ENCODE measurements at regions not wholly inside any gene's neighbourhood (a gene's known extent, or its start where the extent isn't known, plus 50 kb on each side); places are given as distances from the start of the nearest gene placed in this dataset.
A peak's percentile ranks its signal among the peaks of the same experiment; 100 is the strongest.

DNA sequence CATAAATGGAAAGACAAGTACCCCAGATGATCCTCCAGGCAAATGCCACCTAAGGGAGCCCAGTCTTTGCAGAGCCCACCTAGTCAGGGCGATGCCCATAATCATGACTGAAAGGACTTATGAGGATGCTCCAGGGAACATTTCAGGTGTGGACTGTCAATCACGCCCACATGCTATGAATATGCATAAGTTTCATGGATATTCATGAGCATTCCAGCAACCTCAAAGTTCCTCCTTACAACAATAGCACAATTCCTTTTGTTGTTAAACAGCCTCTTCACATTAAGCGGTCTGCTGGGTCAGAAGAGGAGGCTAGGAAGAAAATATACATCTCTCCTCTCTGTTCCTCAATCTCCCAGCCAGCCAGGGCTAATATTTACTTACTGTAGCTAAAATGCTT is 161.6 kb downstream of the C5orf15 start:
- no peak overlapping the region for H3K9ac ChIP-seq (ENCODE audit: low read length)
- no peaks in the 10 kb centered on the region for H3K4me1 ChIP-seq (ENCODE audit: control insufficient read depth, insufficient read depth, low read depth, low read length)
- H3K23ac ChIP-seq (ENCODE audit: low read length in 2 of 2), result no peak overlapping the region
- no peak overlapping the region for H2BK12ac ChIP-seq (ENCODE audit: low read length in 2 of 2)
- H4K91ac ChIP-seq (ENCODE audit: low read length), result no peak overlapping the region
- no peak overlapping the region for H3K14ac ChIP-seq (ENCODE audit: low read length in 2 of 2)
- no peak overlapping the region for H2BK5ac ChIP-seq (ENCODE audit: low read depth, low read length, poor library complexity, severe bottlenecking)
- no peak overlapping the region for H3K27ac ChIP-seq (ENCODE audit: low read length, poor library complexity, severe bottlenecking)
- H3K9me3 ChIP-seq (ENCODE audit: control insufficient read depth, low read length), result no peaks in the 10 kb centered on the region
- H3K4me2 ChIP-seq (ENCODE audit: low read length, poor library complexity, severe bottlenecking), result no peak overlapping the region
- H3K27me3 ChIP-seq (ENCODE audit: control insufficient read depth in 1 of 2, insufficient read depth in 1 of 2, low read length in 2 of 2), result peaks cover 49 to 80% of the 10 kb centered on the region in 2 experiments
- no peak overlapping the region for H3K4me3 ChIP-seq (ENCODE audit: insufficient read depth in 1 of 2, low read depth in 1 of 2, low read length in 2 of 2)
- H2BK15ac ChIP-seq (ENCODE audit: low read depth, poor library complexity, severe bottlenecking), result no peak overlapping the region
- no peak overlapping the region for H4K8ac ChIP-seq (ENCODE audit: low read length)
- 66% methylated on average over 3 of the region's 3 CpGs for WGBS
- H2AFZ ChIP-seq (ENCODE audit: low read depth, low read length), result no peak overlapping the region
- H2AK5ac ChIP-seq (ENCODE audit: low read length, severe bottlenecking), result no peak overlapping the region
- no peaks in the 10 kb centered on the region for H3K36me3 ChIP-seq (ENCODE audit: control insufficient read depth in 1 of 2, insufficient read depth in 2 of 2, low read depth in 1 of 2, low read length in 2 of 2)
- H3K79me1 ChIP-seq (replicated peaks; ENCODE audit: low read length, poor library complexity, severe bottlenecking), result no peaks in the 10 kb centered on the region
- H2BK120ac ChIP-seq (ENCODE audit: low read depth, low read length), result no peak overlapping the region
- H3K18ac ChIP-seq (ENCODE audit: low read depth in 1 of 2, low read length in 2 of 2), result no peak overlapping the region
- no peak overlapping the region for H3K4ac ChIP-seq (ENCODE audit: low read depth in 1 of 2, low read length in 2 of 2)
- no peak for DNase-seq

GRCh38 chr5:133801955-133802751 is 166.3 kb downstream of the C5orf15 start:
- H2AFZ ChIP-seq (ENCODE audit: low read depth, low read length), result no peak overlapping the region
- no peak overlapping the region for H2AK5ac ChIP-seq (ENCODE audit: low read length, severe bottlenecking)
- no peak overlapping the region for H4K8ac ChIP-seq (ENCODE audit: low read length)
- WGBS, result 72% methylated on average over 8 of the region's 8 CpGs
- no peak overlapping the region for H3K4me3 ChIP-seq (ENCODE audit: insufficient read depth in 1 of 2, low read depth in 1 of 2, low read length in 2 of 2)
- H2BK120ac ChIP-seq (ENCODE audit: low read depth, low read length), result no peak overlapping the region
- no peak overlapping the region for H3K18ac ChIP-seq (ENCODE audit: low read depth in 1 of 2, low read length in 2 of 2)
- no peak overlapping the region for H2BK5ac ChIP-seq (ENCODE audit: low read depth, low read length, poor library complexity, severe bottlenecking)
- no peak overlapping the region for H2BK12ac ChIP-seq (ENCODE audit: low read length in 2 of 2)
- no peak overlapping the region for H3K4me2 ChIP-seq (ENCODE audit: low read length, poor library complexity, severe bottlenecking)
- DNase-seq, result no peak
- H3K79me1 ChIP-seq (replicated peaks; ENCODE audit: low read length, poor library complexity, severe bottlenecking), result no peaks in the 10 kb centered on the region
- H3K14ac ChIP-seq (ENCODE audit: low read length in 2 of 2), result no peak overlapping the region
- no peak overlapping the region for H3K23ac ChIP-seq (ENCODE audit: low read length in 2 of 2)
- H3K27ac ChIP-seq (ENCODE audit: low read length, poor library complexity, severe bottlenecking), result no peak overlapping the region
- H3K9ac ChIP-seq (ENCODE audit: low read length), result no peak overlapping the region
- no peaks in the 10 kb centered on the region for H3K4me1 ChIP-seq (ENCODE audit: control insufficient read depth, insufficient read depth, low read depth, low read length)
- H3K27me3 ChIP-seq (ENCODE audit: control insufficient read depth in 1 of 2, insufficient read depth in 1 of 2, low read length in 2 of 2), result peaks cover 41 to 72% of the 10 kb centered on the region in 2 experiments
- no peak overlapping the region for H2BK15ac ChIP-seq (ENCODE audit: low read depth, poor library complexity, severe bottlenecking)
- H3K36me3 ChIP-seq (ENCODE audit: control insufficient read depth in 1 of 2, insufficient read depth in 2 of 2, low read depth in 1 of 2, low read length in 2 of 2), result no peaks in the 10 kb centered on the region
- no peak overlapping the region for H4K91ac ChIP-seq (ENCODE audit: low read length)
- H3K9me3 ChIP-seq (ENCODE audit: control insufficient read depth, low read length), result no peaks in the 10 kb centered on the region
- no peak overlapping the region for H3K4ac ChIP-seq (ENCODE audit: low read depth in 1 of 2, low read length in 2 of 2)

- no peak overlapping the region for H2BK15ac ChIP-seq (ENCODE audit: low read depth, poor library complexity, severe bottlenecking)
- H3K4me2 ChIP-seq (ENCODE audit: low read length, poor library complexity, severe bottlenecking), result no peak overlapping the region
- no peak overlapping the region for H2BK12ac ChIP-seq (ENCODE audit: low read length in 2 of 2)
- no peaks in the 10 kb centered on the region for H3K9me3 ChIP-seq (ENCODE audit: control insufficient read depth, low read length)
- H3K9ac ChIP-seq (ENCODE audit: low read length), result no peak overlapping the region
- no peak overlapping the region for H3K4ac ChIP-seq (ENCODE audit: low read depth in 1 of 2, low read length in 2 of 2)
- no peak overlapping the region for H4K8ac ChIP-seq (ENCODE audit: low read length)
- no peaks in the 10 kb centered on the region for H3K79me1 ChIP-seq (replicated peaks; ENCODE audit: low read length, poor library complexity, severe bottlenecking)
- 90% methylated on average over 7 of the region's 7 CpGs for whole genome bisulfite sequencing
- H2AFZ ChIP-seq (ENCODE audit: low read depth, low read length), result no peak overlapping the region
- no peak overlapping the region for H4K91ac ChIP-seq (ENCODE audit: low read length)
- no peak for DNase-seq
- no peak overlapping the region for H2AK5ac ChIP-seq (ENCODE audit: low read length, severe bottlenecking)
- H2BK120ac ChIP-seq (ENCODE audit: low read depth, low read length), result no peak overlapping the region
- H3K18ac ChIP-seq (ENCODE audit: low read depth in 1 of 2, low read length in 2 of 2), result no peak overlapping the region
- peak overlapping the region in 1 of 2 experiments; percentile 51 for H3K14ac ChIP-seq (ENCODE audit: low read length in 2 of 2)
- H2BK5ac ChIP-seq (ENCODE audit: low read depth, low read length, poor library complexity, severe bottlenecking), result no peak overlapping the region
- H3K27me3 ChIP-seq (ENCODE audit: control insufficient read depth in 1 of 2, insufficient read depth in 1 of 2, low read length in 2 of 2), result peaks cover 34 to 67% of the 10 kb centered on the region in 2 experiments
- no peak overlapping the region for H3K23ac ChIP-seq (ENCODE audit: low read length in 2 of 2)
- H3K27ac ChIP-seq (ENCODE audit: low read length, poor library complexity, severe bottlenecking), result no peak overlapping the region
- H3K36me3 ChIP-seq (ENCODE audit: control insufficient read depth in 1 of 2, insufficient read depth in 2 of 2, low read depth in 1 of 2, low read length in 2 of 2), result no peaks in the 10 kb centered on the region
- H3K4me3 ChIP-seq (ENCODE audit: insufficient read depth in 1 of 2, low read depth in 1 of 2, low read length in 2 of 2), result no peak overlapping the region
- no peaks in the 10 kb centered on the region for H3K4me1 ChIP-seq (ENCODE audit: control insufficient read depth, insufficient read depth, low read depth, low read length)
Measured at GRCh38 chr5:133801431-133801830, 167.0 kb downstream of the C5orf15 start.

DNA sequence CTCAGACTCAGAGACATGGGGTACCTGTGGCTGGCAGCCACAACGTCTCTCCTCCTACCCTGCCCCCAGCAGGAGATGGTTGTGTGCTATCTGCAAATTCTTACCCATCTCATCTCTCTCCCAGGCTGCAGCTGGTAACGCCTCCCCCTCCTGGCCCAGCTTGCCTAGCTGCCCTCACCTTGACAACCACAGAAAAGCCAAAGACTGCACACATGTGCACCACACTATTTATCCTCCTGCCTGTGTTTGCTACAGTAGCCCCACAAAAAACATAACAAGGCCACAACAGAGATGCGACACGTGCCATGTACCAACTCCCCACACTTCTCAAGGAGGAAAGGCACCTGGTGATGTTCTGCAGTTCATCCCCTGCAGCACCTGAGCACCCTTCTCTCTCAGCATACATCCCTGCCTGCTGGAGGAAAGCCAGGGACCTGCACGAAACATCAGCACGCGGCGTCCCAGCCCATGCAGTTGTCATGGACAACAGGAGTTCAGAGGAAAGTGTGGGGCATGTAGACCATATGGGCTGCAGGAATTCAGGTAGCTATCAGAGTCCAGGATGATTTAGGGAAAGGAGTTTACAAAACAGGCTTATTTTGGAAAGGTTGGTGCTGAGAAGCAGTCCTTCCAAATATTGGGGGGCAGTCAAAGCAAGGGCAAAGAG is 168.7 kb downstream of the C5orf15 start:
- Histone ChIP-seq H3K4ac (ENCODE audit: low read depth in 1 of 2, low read length in 2 of 2) (no peak overlapping the region), H3K36me3 (ENCODE audit: control insufficient read depth in 1 of 2, insufficient read depth in 2 of 2, low read depth in 1 of 2, low read length in 2 of 2) (no peaks in the 10 kb centered on the region), H3K14ac (ENCODE audit: low read length in 2 of 2) (no peak overlapping the region), H3K9ac (ENCODE audit: low read length) (no peak overlapping the region), H3K27ac (ENCODE audit: low read length, poor library complexity, severe bottlenecking) (no peak overlapping the region), H3K4me3 (ENCODE audit: insufficient read depth in 1 of 2, low read depth in 1 of 2, low read length in 2 of 2) (no peak overlapping the region), H3K4me1 (ENCODE audit: control insufficient read depth, insufficient read depth, low read depth, low read length) (no peaks in the 10 kb centered on the region), H3K23ac (ENCODE audit: low read length in 2 of 2) (no peak overlapping the region), H2BK15ac (ENCODE audit: low read depth, poor library complexity, severe bottlenecking) (no peak overlapping the region), H2BK5ac (ENCODE audit: low read depth, low read length, poor library complexity, severe bottlenecking) (no peak overlapping the region), H2BK120ac (ENCODE audit: low read depth, low read length) (no peak overlapping the region), H2AK5ac (ENCODE audit: low read length, severe bottlenecking) (no peak overlapping the region), H2BK12ac (ENCODE audit: low read length in 2 of 2) (no peak overlapping the region), H3K79me1 (replicated peaks; ENCODE audit: low read length, poor library complexity, severe bottlenecking) (no peaks in the 10 kb centered on the region), H3K18ac (ENCODE audit: low read depth in 1 of 2, low read length in 2 of 2) (no peak overlapping the region), H3K9me3 (ENCODE audit: control insufficient read depth, low read length) (no peaks in the 10 kb centered on the region), H2AFZ (ENCODE audit: low read depth, low read length) (no peak overlapping the region), H3K4me2 (ENCODE audit: low read length, poor library complexity, severe bottlenecking) (no peak overlapping the region), H3K27me3 (ENCODE audit: control insufficient read depth in 1 of 2, insufficient read depth in 1 of 2, low read length in 2 of 2) (peaks cover 37 to 64% of the 10 kb centered on the region in 2 experiments), H4K8ac (ENCODE audit: low read length) (no peak overlapping the region), H4K91ac (ENCODE audit: low read length) (no peak overlapping the region)
- DNase-seq, result no peak
- WGBS, result 82% methylated on average over 8 of the region's 8 CpGs
